ENCODE measurements at regions not wholly inside any gene's neighbourhood (a gene's known extent, or its start where the extent isn't known, plus 50 kb on each side); places are given as distances from the start of the nearest gene placed in this dataset.

GRCh38 chr4:138014590-138015288 lies 227.4 kb downstream of the SLC7A11 start:
- no peak overlapping the region for H3K4me3 ChIP-seq
- no peak for TF ChIP-seq BCLAF1 (IDR thresholded peaks at IDR 0.05)
- no peak for TF ChIP-seq ESRRA (IDR thresholded peaks at IDR 0.05; ENCODE audit: low read length)
- TF ChIP-seq HDAC2 (IDR thresholded peaks at IDR 0.05): no peak
- no peak for TF ChIP-seq RAD51 (IDR thresholded peaks at IDR 0.05)
- no peak for TF ChIP-seq ZBTB4 (CRISPR knock-in tag; IDR thresholded peaks at IDR 0.05)
- TF ChIP-seq STAT3 (IDR thresholded peaks at IDR 0.05; ENCODE audit: low read depth, low read length): no peak
- TF ChIP-seq HCFC1 (IDR thresholded peaks at IDR 0.05; ENCODE audit: low read length): no peak
- no peak overlapping the region for H3K27ac ChIP-seq (ENCODE audit: control insufficient read depth, insufficient read depth)
- SMC1A ChIA-PET (ENCODE audit: uncharacterized antibody, unreplicated experiment): interaction anchor here (0.7 to 1.3 kb wide), 4 partner anchors 13 to 1461 kb away, joined by 3 to 5 read pairs (median 4); no protein-coding TSS in a partner anchor
- BruUV-seq (replicated peaks): no TSS peak
- no peaks in the 10 kb centered on the region for H3K36me3 ChIP-seq (ENCODE audit: control insufficient read depth in 2 of 2, insufficient read depth in 2 of 2, low read length in 1 of 2)
- DNase-seq (ENCODE audit: low read depth, low spot score) (no peak), ATAC-seq (no peak), FAIRE-seq (no peak)
- no peak overlapping the region for H2AFZ ChIP-seq (ENCODE audit: control insufficient read depth, low read depth, low read length)
- no peaks in the 10 kb centered on the region for H3K9me3 ChIP-seq (replicated peaks; ENCODE audit: control insufficient read depth, insufficient read depth, low read length)
- no peaks in the 10 kb centered on the region for H3K79me2 ChIP-seq (ENCODE audit: control insufficient read depth, insufficient read depth, low read length)
- H3K27me3 ChIP-seq (replicated peaks in 1 of 2; ENCODE audit: control insufficient read depth in 2 of 2, insufficient read depth in 2 of 2, low read length in 1 of 2): peaks cover 0 to 3% of the 10 kb centered on the region in 2 experiments; a peak in 1 of 4 replicates
- WGBS (ENCODE audit: insufficient coverage, insufficient replicate concordance, low lambda C conversion rate, missing lambda C conversion rate): 1% methylated on average over 6 of the region's 6 CpGs
- H3K4me2 ChIP-seq (ENCODE audit: control insufficient read depth, insufficient read depth): no peak overlapping the region
- CTCF ChIA-PET: interaction anchor here (0.7 to 1.2 kb wide), 3 partner anchors 76 to 784 kb away, joined by 3 read pairs; no protein-coding TSS in a partner anchor
- RAD21 ChIA-PET (ENCODE audit: unreplicated experiment): interaction anchor here (0.9 kb wide), 1 partner anchor 9 kb away, joined by 3 read pairs; no protein-coding TSS in a partner anchor
- in situ Hi-C loops (cut with MboI): no loop called here
- H3K4me1 ChIP-seq (ENCODE audit: control insufficient read depth, insufficient read depth, low read length): no peaks in the 10 kb centered on the region
- H3K9ac ChIP-seq (ENCODE audit: control insufficient read depth, insufficient read depth, low read length): no peak overlapping the region
- POLR2A ChIA-PET: no interaction called here
- no peaks in the 10 kb centered on the region for H4K20me1 ChIP-seq (ENCODE audit: control insufficient read depth, insufficient read depth)
- intact Hi-C loops (cut with micrococcal nuclease; ENCODE audit: unreplicated experiment): no loop called here

All from GM12878 (cell line).